AG09309 (cell line): ENCODE measurements at regions not wholly inside any gene's neighbourhood (a gene's known extent, or its start where the extent isn't known, plus 50 kb on each side); places are given as distances from the start of the nearest gene placed in this dataset.

Source experiments
- DNase-seq: peaks from one replicate; pipeline ENCODE4 v3.0.0-alpha.2; 2010; ENCODE audit warnings: low read depth
- H3K4me3 ChIP-seq: 2 replicates; pipeline ENCODE4 v1.5.1; 2011; ENCODE audit warnings: mild to moderate bottlenecking, low read depth, low read length, moderate library complexity; ENCODE audit not compliant: control insufficient read depth
- TF ChIP-seq, protein P1 (sequence below): IDR thresholded peaks from 2 replicates; pipeline ENCODE4 v1.5.1; 2011; ENCODE audit warnings: mild to moderate bottlenecking, low read depth, low read length, inconsistent platforms; ENCODE audit not compliant: insufficient read depth, control insufficient read depth; ENCODE audit errors: missing control alignments

DNA sequence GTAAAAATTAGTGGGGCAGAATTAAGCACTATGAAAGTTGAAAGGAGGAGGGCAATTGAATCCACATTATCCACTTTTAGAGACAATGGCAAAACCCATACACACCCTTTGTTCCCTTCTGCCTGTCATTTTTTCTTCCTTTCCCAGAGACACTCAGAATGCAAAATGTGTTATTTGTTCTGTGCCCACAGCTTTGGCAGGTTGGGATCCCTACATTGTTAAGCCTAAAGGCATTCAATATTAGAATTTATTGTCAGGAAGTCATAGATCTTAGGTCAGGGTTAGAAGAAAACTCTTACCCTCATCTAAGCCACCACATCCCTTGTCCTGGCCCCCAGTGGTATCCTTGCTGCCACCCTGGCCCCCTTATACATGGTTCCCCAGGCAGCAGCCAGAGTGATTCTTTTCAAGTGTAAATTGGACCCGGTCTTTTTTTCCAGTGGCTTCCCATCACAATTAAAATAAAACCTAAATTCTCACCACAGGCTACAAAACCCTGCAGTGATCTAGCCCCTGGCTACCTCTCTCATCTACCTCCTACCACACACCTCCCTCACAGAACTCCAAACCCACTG, 470.1 kb upstream of the ATP11B start:
- TF ChIP-seq, protein P1, sequence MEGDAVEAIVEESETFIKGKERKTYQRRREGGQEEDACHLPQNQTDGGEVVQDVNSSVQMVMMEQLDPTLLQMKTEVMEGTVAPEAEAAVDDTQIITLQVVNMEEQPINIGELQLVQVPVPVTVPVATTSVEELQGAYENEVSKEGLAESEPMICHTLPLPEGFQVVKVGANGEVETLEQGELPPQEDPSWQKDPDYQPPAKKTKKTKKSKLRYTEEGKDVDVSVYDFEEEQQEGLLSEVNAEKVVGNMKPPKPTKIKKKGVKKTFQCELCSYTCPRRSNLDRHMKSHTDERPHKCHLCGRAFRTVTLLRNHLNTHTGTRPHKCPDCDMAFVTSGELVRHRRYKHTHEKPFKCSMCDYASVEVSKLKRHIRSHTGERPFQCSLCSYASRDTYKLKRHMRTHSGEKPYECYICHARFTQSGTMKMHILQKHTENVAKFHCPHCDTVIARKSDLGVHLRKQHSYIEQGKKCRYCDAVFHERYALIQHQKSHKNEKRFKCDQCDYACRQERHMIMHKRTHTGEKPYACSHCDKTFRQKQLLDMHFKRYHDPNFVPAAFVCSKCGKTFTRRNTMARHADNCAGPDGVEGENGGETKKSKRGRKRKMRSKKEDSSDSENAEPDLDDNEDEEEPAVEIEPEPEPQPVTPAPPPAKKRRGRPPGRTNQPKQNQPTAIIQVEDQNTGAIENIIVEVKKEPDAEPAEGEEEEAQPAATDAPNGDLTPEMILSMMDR = no peak
- H3K4me3 ChIP-seq = no peak overlapping the region
- DNase-seq = no peak

DNA sequence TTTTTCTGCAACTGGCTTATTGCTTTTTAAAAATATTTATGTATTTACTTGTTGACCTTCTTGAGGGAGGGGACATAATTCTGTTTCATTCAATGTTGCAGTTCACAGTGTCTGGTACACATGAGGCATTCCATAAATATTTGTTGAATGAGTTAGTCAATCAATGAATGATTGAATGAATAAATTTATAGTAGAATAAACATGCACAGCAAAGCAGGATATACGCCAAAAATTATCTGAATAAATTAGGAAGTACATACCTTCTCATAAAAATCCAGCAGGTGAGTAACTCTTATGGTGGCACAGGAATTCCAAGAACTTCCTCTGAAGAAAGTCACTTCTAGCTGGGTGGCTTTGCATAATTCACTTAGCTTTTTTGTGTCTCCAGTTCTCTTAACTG, 469.4 kb upstream of the ATP11B start:
- TF ChIP-seq, protein P1 = no peak
- no peak for DNase-seq
- H3K4me3 ChIP-seq = no peak overlapping the region

DNA sequence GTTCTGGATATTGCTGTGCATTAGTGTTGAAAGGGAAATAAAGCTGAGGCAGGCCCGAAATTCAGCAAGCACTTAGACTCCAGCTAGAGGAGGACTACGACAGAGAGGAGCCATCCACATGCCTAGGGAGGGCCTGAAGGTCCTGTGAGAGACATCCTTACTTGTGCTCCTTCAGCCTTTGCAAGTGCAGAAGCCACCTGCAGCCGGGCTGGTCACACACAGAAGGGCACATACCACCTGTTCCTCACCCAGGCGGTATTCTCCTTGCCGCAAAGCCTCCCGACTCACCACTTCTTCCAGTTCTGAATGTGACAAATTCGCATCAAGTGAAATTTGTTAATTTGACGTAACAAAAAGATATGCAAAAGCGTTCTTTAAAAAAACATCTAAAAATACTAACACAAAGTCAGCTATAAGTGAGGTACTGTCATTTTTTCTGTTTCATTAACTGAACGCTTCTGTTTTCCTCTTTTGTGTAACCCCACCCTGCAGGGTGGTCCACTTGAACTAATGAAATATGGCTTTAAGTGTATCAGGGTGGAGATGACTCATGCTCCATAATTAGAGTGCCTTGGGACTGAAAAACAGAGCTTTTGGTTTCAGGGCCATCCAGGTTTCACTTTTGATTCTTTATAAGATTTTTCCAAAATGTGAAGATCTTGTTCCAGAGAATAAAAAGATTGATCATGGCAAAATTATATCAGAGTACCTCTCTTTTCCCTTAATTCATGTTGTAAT, 467.9 kb upstream of the ATP11B start:
- H3K4me3 ChIP-seq = no peak overlapping the region

DNA sequence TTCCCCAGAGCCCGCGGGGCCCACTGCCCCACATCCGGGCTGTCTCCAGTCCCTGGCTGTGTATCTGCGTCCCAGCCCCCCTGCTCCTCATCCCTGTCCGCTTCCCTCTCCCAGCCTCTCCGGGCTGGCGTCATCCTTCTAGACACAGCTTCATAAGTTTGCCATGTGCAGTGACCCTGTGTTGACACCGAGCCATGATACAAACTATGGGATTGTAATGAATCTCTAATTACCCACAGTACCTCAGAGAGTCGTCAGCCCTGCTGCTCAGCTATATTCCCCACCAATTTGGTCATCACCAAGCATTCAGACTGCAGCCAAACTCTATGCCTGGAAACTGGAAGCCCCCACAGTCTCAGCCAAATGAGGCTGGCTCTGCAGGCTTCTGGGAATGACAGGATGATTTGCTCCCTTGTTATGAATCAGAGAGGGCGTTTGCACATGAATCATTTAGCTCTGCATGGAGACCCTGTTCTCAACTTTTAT, 466.1 kb upstream of the ATP11B start:
- no peak for DNase-seq
- TF ChIP-seq, protein P1 = no peak
- H3K4me3 ChIP-seq = no peak overlapping the region

More for the DNA sequence above, 467.9 kb upstream of the ATP11B start:
- TF ChIP-seq, protein P1 = no peak
- no peak for DNase-seq

DNA sequence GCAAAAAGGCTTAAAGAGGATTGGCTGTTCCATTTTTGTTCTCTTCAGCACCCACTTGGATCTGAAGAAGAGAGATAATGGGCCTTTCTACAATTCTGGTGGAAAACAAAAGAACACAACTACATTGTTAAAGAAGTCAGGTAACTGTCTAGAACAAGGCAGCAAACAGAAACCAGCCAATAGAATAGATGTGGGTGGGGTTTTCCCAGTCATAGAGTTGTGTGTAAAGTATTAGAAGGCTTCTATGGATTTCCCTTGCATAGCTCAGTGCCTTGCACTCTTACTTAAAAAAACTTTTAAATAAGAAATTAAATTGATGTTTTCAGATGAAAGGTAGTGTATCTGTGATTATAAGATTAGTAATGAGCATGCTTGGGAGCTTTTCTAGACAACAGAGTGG, 462.7 kb upstream of the ATP11B start:
- no peak overlapping the region for H3K4me3 ChIP-seq
- TF ChIP-seq, protein P1 = no peak
- DNase-seq = no peak

DNA sequence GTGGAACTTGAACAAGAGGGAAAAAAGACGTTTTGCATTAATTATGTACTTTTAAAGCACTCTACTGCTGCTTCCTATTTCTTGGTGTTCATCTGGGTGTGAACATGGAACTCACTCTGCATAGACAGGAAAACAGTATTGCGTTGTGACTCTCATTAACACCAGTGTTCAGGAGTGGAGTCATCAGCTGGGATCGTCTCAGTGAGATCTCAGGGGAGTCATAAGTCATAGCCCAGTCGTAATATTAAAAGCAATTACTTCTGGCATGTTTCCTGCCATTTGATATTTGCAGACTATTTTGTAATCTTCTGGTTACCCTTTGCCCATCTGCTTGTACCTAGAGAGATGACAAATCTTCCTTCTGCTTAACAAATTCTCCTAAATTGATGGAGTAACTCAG, 462.0 kb upstream of the ATP11B start:
- no peak for DNase-seq
- H3K4me3 ChIP-seq = no peak overlapping the region
- TF ChIP-seq, protein P1 = no peak
